Chondrocyte (in vitro differentiated cells): ENCODE measurements at regions not wholly inside any gene's neighbourhood (a gene's known extent, or its start where the extent isn't known, plus 50 kb on each side); places are given as distances from the start of the nearest gene placed in this dataset.

ENCODE experiments used
- DNase-seq: peaks from one replicate; pipeline ENCODE4 v3.0.0; 2021; ENCODE audit warnings: mixed read lengths, low spot score
- H3K27ac Mint-ChIP-seq: one replicate; pipeline ENCODE4 v1.8.0; 2021; ENCODE audit warnings: mild to moderate bottlenecking, moderate library complexity, mixed read lengths; ENCODE audit not compliant: unreplicated experiment
- H3K27me3 Mint-ChIP-seq: 2 replicates; pipeline ENCODE4 v1.8.0; 2021; ENCODE audit warnings: low read depth, mixed read lengths
- H3K36me3 Mint-ChIP-seq: 2 replicates; pipeline ENCODE4 v1.8.0; 2021; ENCODE audit warnings: low read depth, mixed read lengths
- H3K4me1 Mint-ChIP-seq: 2 replicates; pipeline ENCODE4 v1.8.0; 2021; ENCODE audit warnings: low read depth, mild to moderate bottlenecking, mixed read lengths
- H3K4me3 Mint-ChIP-seq: one replicate; pipeline ENCODE4 v1.8.0; 2021; ENCODE audit warnings: mild to moderate bottlenecking, moderate library complexity, mixed read lengths; ENCODE audit not compliant: unreplicated experiment
- H3K9me3 Mint-ChIP-seq: 2 replicates; pipeline ENCODE4 v1.8.0; 2021; ENCODE audit warnings: low read depth, mixed read lengths
- TF ChIP-seq, protein P1 (sequence below): fragments of 200-600 bp; sonication (generic); IDR thresholded peaks from 2 replicates; pipeline ENCODE4 v1.5.0; 2021; ENCODE audit warnings: antibody characterized with exemption, mild to moderate bottlenecking, moderate library complexity

- TF ChIP-seq, protein P1, sequence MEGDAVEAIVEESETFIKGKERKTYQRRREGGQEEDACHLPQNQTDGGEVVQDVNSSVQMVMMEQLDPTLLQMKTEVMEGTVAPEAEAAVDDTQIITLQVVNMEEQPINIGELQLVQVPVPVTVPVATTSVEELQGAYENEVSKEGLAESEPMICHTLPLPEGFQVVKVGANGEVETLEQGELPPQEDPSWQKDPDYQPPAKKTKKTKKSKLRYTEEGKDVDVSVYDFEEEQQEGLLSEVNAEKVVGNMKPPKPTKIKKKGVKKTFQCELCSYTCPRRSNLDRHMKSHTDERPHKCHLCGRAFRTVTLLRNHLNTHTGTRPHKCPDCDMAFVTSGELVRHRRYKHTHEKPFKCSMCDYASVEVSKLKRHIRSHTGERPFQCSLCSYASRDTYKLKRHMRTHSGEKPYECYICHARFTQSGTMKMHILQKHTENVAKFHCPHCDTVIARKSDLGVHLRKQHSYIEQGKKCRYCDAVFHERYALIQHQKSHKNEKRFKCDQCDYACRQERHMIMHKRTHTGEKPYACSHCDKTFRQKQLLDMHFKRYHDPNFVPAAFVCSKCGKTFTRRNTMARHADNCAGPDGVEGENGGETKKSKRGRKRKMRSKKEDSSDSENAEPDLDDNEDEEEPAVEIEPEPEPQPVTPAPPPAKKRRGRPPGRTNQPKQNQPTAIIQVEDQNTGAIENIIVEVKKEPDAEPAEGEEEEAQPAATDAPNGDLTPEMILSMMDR = no peak
- DNase-seq = no peak
- H3K4me3 Mint-ChIP-seq = no peak overlapping the region
- H3K9me3 Mint-ChIP-seq = no peaks in the 10 kb centered on the region
- no peak overlapping the region for H3K27ac Mint-ChIP-seq
- no peaks in the 10 kb centered on the region for H3K36me3 Mint-ChIP-seq
- no peaks in the 10 kb centered on the region for H3K4me1 Mint-ChIP-seq
- no peaks in the 10 kb centered on the region for H3K27me3 Mint-ChIP-seq
These were observed 235.6 kb downstream of the CPS1 start for GRCh38 chr2:210792000-210792399.

GRCh38 chr2:210795506-210795905, 239.1 kb downstream of the CPS1 start:
- H3K9me3 Mint-ChIP-seq = no peaks in the 10 kb centered on the region
- DNase-seq = no peak
- no peak overlapping the region for H3K4me3 Mint-ChIP-seq
- H3K36me3 Mint-ChIP-seq = no peaks in the 10 kb centered on the region
- H3K27ac Mint-ChIP-seq = no peak overlapping the region
- H3K4me1 Mint-ChIP-seq = no peaks in the 10 kb centered on the region
- peaks cover 10% of the 10 kb centered on the region for H3K27me3 Mint-ChIP-seq
- TF ChIP-seq, protein P1 = no peak

DNA sequence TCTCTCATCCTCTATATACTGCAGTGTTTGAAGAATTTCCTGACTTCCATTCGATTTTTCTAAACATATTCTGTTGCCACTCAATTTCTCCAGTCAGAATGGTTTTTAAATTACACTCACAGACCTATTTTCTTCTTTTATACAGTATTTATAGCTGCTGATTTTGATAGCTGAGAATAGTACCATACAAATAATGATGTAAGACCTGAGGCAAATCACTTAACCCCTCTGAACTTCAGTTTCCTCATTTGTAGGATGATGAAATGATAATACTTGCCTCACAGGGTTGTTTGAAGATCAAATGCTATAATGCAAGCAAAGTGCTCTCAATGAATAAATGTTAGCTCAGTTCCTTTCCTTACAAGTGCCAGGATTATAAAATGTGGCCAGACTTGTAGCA, 241.8 kb downstream of the CPS1 start:
- Mint-ChIP-seq H3K27me3 (peaks cover 10% of the 10 kb centered on the region), H3K9me3 (no peaks in the 10 kb centered on the region), H3K36me3 (no peaks in the 10 kb centered on the region), H3K27ac (no peak overlapping the region), H3K4me1 (no peaks in the 10 kb centered on the region), H3K4me3 (no peak overlapping the region)
- TF ChIP-seq, protein P1 = no peak
- no peak for DNase-seq

DNA sequence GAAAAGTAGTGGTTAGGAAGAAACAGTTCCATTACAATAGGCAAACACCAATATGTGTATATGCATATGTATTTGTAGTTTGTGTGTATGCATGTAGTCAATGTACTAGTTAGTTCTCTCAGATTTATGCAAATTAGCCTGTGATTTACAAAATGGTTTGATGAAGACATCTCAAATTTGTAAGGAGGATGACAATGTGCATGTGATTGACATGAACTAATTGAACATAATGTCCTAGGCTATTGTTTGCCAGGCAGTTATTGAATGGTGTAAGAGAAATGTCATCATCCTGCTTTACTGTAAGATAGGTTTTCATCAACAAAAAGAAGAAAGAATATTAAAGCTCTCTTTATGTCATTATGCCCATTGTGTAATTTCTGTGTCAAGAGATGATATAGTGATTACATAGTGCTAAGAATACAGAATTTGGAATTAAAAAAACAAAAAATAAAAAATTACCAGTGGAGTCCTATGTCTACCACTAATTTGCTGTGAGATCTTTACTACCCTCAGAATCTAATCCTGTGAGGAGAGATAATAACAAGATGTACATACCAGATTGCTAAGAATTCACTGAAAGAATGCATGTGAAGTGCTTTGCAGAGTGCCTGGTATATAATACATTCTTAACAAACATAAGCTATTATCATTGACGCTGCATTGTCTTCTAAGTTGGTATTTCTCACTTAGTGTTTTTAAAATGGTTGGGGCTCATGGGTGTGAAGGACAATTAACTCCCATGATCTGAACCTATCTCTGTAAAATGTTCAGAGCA, 258.0 kb downstream of the CPS1 start:
- TF ChIP-seq, protein P1 = no peak
- Mint-ChIP-seq H3K4me3 (no peak overlapping the region), H3K4me1 (no peaks in the 10 kb centered on the region), H3K27me3 (peaks cover 4% of the 10 kb centered on the region), H3K36me3 (no peaks in the 10 kb centered on the region), H3K9me3 (peaks cover 21% of the 10 kb centered on the region), H3K27ac (no peak overlapping the region)
- no peak for DNase-seq

GRCh38 chr2:210816769-210817168, 260.4 kb downstream of the CPS1 start:
- peaks cover 12% of the 10 kb centered on the region for H3K9me3 Mint-ChIP-seq
- H3K27ac Mint-ChIP-seq = no peak overlapping the region
- peaks cover 2% of the 10 kb centered on the region for H3K27me3 Mint-ChIP-seq
- TF ChIP-seq, protein P1 = no peak
- no peaks in the 10 kb centered on the region for H3K4me1 Mint-ChIP-seq
- no peak overlapping the region for H3K4me3 Mint-ChIP-seq
- no peaks in the 10 kb centered on the region for H3K36me3 Mint-ChIP-seq
- no peak for DNase-seq
